K562 (cell line): ENCODE measurements at regions not wholly inside any gene's neighbourhood (a gene's known extent, or its start where the extent isn't known, plus 50 kb on each side); places are given as distances from the start of the nearest gene placed in this dataset.

Source experiments
- ATAC-seq: fragments of 200-7000 bp; cut with Tn5 transposase; 3 replicates; pipeline ENCODE4 v1.9.1; 2020; ENCODE audit warnings: moderate library complexity
- BruUV-seq: library from RNA; stranded (reverse); fragments of 400-500 nt; replicated peaks from 2 replicates; lab custom pipeline; 2021; lab: Mats Ljungman, UMichigan
- CTCF ChIA-PET: fragments of 300-600 bp; formaldehyde crosslinking; extraction: SDS; loops from one replicate; lab custom pipeline; 2021; ENCODE audit warnings: low intra/inter-chr PET ratio; lab: Yijun Ruan, JAX
- POLR2A ChIA-PET: fragments of 300-600, 350-650 bp; sonication (Branson Sonifier 250); formaldehyde crosslinking; extraction: SDS; loops from one replicate; lab custom pipeline; 2021; ENCODE audit warnings: antibody characterized with exemption, inconsistent platforms; lab: Yijun Ruan, JAX
- DNase-seq, 4 experiments: peaks; one replicate each; pipeline versions ENCODE4 v3.0.0 to v3.0.0-alpha.2; 2011 to 2018; ENCODE audit warnings: low spot score in 3 of 4, mixed read lengths in 3 of 4; ENCODE audit errors: extremely low read depth in 1 of 4
- FAIRE-seq: peaks from 2 replicates; lab custom pipeline; 2011; peaks lifted over from hg19 to GRCh38; lab: Jason Lieb, UNC
- H2AFZ ChIP-seq: 2 replicates; pipeline ENCODE4 v1.6.0; 2011; ENCODE audit warnings: low read depth, low read length, control low read depth, inconsistent platforms
- H3K27ac ChIP-seq: fragments of 200-600 bp; 3 replicates; pipeline ENCODE4 v1.8.0; 2011; ENCODE audit warnings: low read depth, mild to moderate bottlenecking, control low read depth, inconsistent platforms, low read length, moderate library complexity, mixed read lengths; ENCODE audit errors: extremely low read depth
- H3K27me3 ChIP-seq, 2 experiments: fragments of 300-600 bp in 1 of 2; 2 replicates in 1 of 2; 3 replicates in 1 of 2; pipeline versions ENCODE4 v1.6.0 to v1.8.0; 2011; ENCODE audit warnings: inconsistent platforms in 2 of 2, low read length in 2 of 2, mild to moderate bottlenecking in 1 of 2, mixed read lengths in 1 of 2, moderate library complexity in 1 of 2; ENCODE audit not compliant: control insufficient read depth in 2 of 2, insufficient read depth in 2 of 2
- H3K36me3 ChIP-seq: fragments of 300-600 bp; 3 replicates; pipeline ENCODE4 v1.8.0; 2011; ENCODE audit warnings: mild to moderate bottlenecking, low read length, inconsistent platforms; ENCODE audit not compliant: control insufficient read depth, insufficient read depth
- H3K4me1 ChIP-seq, 2 experiments: fragments of 200-600 bp in 1 of 2; replicated peaks in 1 of 2; 2 replicates in 1 of 2; 3 replicates in 1 of 2; pipeline versions ENCODE4 v1.5.1 to v1.8.0; 2011; ENCODE audit warnings: inconsistent platforms in 2 of 2, low read length in 2 of 2, mild to moderate bottlenecking in 1 of 2, mixed read lengths in 1 of 2, moderate library complexity in 1 of 2; ENCODE audit not compliant: control insufficient read depth in 2 of 2, insufficient read depth in 2 of 2
- H3K4me2 ChIP-seq: 2 replicates; pipeline ENCODE4 v1.6.1; 2011; ENCODE audit warnings: low read length, control low read depth, inconsistent platforms, mixed read lengths; ENCODE audit not compliant: insufficient read depth
- H3K4me3 ChIP-seq: fragments of 200-600 bp; sonication (generic), shearing (Covaris generic); 2 replicates; pipeline ENCODE4 v1.5.1; 2016; ENCODE audit warnings: control low read depth, inconsistent platforms
- H3K79me2 ChIP-seq: fragments of 200-600 bp; 3 replicates; pipeline ENCODE4 v1.8.0; 2011; ENCODE audit warnings: low read length, inconsistent platforms; ENCODE audit not compliant: control insufficient read depth, insufficient read depth
- H3K9ac ChIP-seq, 2 experiments: 2 replicates each; pipeline versions ENCODE4 v1.6.0 to v1.6.1; 2011; ENCODE audit warnings: low read depth in 2 of 2, low read length in 2 of 2, control low read depth in 1 of 2, inconsistent platforms in 1 of 2, mild to moderate bottlenecking in 1 of 2, mixed read lengths in 1 of 2; ENCODE audit not compliant: insufficient read depth in 1 of 2
- H3K9me1 ChIP-seq: one replicate; pipeline ENCODE4 v1.6.0; 2011; ENCODE audit warnings: inconsistent platforms, mild to moderate bottlenecking, low read length, moderate library complexity; ENCODE audit not compliant: control insufficient read depth, insufficient read depth
- H3K9me3 ChIP-seq: replicated peaks from 2 replicates; pipeline ENCODE4 v1.5.1; 2011; ENCODE audit warnings: low read depth, low read length, inconsistent platforms; ENCODE audit not compliant: control insufficient read depth, insufficient read depth
- H4K20me1 ChIP-seq: replicated peaks from 2 replicates; pipeline ENCODE4 v1.6.1; 2011; ENCODE audit warnings: low read length, inconsistent platforms, mixed read lengths; ENCODE audit not compliant: control insufficient read depth, insufficient read depth
- ARID4B ChIP-seq: sonication (generic); formaldehyde crosslinking; IDR thresholded peaks from 2 replicates; pipeline ENCODE4 v1.8.0; 2022; ENCODE audit warnings: mild to moderate bottlenecking, missing genetic modification reagents
- CAMTA2 ChIP-seq: fragments of 250-450 bp; sonication (Bioruptor Pico); conservative IDR thresholded peaks from 2 replicates; pipeline ENCODE4 v1.5.1; 2022
- SREBF2 ChIP-seq: sonication (generic); formaldehyde crosslinking; IDR thresholded peaks from 2 replicates; pipeline ENCODE4 v1.4.0; 2020; ENCODE audit warnings: mild to moderate bottlenecking, missing genetic modification reagents
- SUPT5H ChIP-seq: fragments of 450-650 bp; IDR thresholded peaks from 2 replicates; pipeline ENCODE4 v1.6.1; 2016
- TFAM ChIP-seq: fragments of 250-450 bp; sonication (Bioruptor Pico); conservative IDR thresholded peaks from 2 replicates; pipeline ENCODE4 v1.5.0; 2021; ENCODE audit warnings: mild to moderate bottlenecking, moderate library complexity
- THRAP3 ChIP-seq: fragments of 450-650 bp; IDR thresholded peaks from 2 replicates; pipeline ENCODE4 v1.6.1; 2016; ENCODE audit warnings: mild to moderate bottlenecking, inconsistent platforms, borderline replicate concordance
- ZNF263 ChIP-seq: sonication (generic); formaldehyde crosslinking; IDR thresholded peaks from 2 replicates; pipeline ENCODE4 v1.8.0; 2022; ENCODE audit warnings: mild to moderate bottlenecking, missing genetic modification reagents, borderline replicate concordance
- ZNF511 ChIP-seq: sonication (generic); formaldehyde crosslinking; IDR thresholded peaks from 2 replicates; pipeline ENCODE4 v1.8.0; 2022; ENCODE audit warnings: mild to moderate bottlenecking, missing genetic modification reagents
- ZNF512 ChIP-seq: IDR thresholded peaks from 2 replicates; pipeline ENCODE4 v1.6.1; 2016; ENCODE audit warnings: missing genetic modification characterization, missing compliant biosample characterization
- WGBS: fragments of 100-300 bp; shearing (Covaris generic); methylation state at CpG from one replicate; pipeline ENCODE4 v1.1.6; 2016; ENCODE audit warnings: low coverage, mixed read lengths; ENCODE audit not compliant: insufficient coverage; ENCODE audit errors: missing lambda C conversion rate; 5-methylcytosine and 5-hydroxymethylcytosine counted together
- in situ Hi-C: fragments of 300-500 bp; cut with MboI; formaldehyde crosslinking; loops from 4 replicates; pipeline ENCODE4 v1.15.0; 2018; ENCODE audit warnings: inconsistent platforms, mixed read lengths
- intact Hi-C: fragments of 100-400 bp; cut with micrococcal nuclease; formaldehyde crosslinking; loops from 2 replicates; pipeline ENCODE4 v1.14.2; 2022
- TF ChIP-seq, protein P1 (sequence below): IDR thresholded peaks from 2 replicates; pipeline ENCODE4 v1.6.1; 2012; ENCODE audit warnings: low read depth, low read length, improper control_type of control experiment, borderline replicate concordance
- TF ChIP-seq, protein P2 (sequence below): fragments of 450-650 bp; IDR thresholded peaks from one replicate; pipeline ENCODE4 v1.6.1; 2018; ENCODE audit warnings: mild to moderate bottlenecking, moderate library complexity; ENCODE audit not compliant: partially characterized antibody

GRCh38 chr5:40025586-40025985, 600.8 kb upstream of the DAB2 start (continued):
- no peak for TF ChIP-seq ARID4B (CRISPR knock-in tag)

DNA sequence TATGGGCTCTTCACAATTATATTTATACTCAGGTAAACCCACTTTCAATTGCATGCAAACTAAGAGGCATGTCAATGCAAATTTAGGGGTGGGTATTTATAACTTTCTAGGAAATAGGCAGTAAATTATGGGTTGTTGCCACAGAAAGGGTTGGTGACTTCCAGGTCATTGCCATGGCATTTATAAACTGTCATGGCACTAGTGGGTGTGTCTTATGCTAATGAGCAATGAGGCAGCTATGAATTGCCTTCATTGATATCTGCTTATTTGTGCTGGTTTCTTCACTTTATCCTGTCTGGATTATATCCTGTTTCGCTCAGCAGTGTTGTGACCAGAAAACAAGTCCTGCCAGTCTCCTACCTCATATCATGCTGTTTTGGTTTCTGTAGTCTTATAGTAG, 597.3 kb upstream of the DAB2 start:
- FAIRE-seq (no peak), ATAC-seq (no peak)
- Histone ChIP-seq H3K9ac (no peak overlapping the region), H3K9me3 (no peaks in the 10 kb centered on the region), H3K36me3 (no peaks in the 10 kb centered on the region), H3K4me3 (no peak overlapping the region), H3K9me1 (no peaks in the 10 kb centered on the region), H2AFZ (no peak overlapping the region), H4K20me1 (no peaks in the 10 kb centered on the region)
- WGBS: 0% methylated on average over 1 of the region's 1 CpG
- in situ Hi-C loops: no loop called here
- CTCF ChIA-PET: no interaction called here
- BruUV-seq: no TSS peak
- TF ChIP-seq ZNF263 (CRISPR knock-in tag) (no peak), ZNF512 (tag) (no peak), SUPT5H (no peak), SREBF2 (CRISPR knock-in tag) (no peak), TFAM (CRISPR knock-in tag) (no peak), ZNF511 (CRISPR knock-in tag) (no peak), THRAP3 (no peak), CAMTA2 (no peak)
- TF ChIP-seq, protein P1, sequence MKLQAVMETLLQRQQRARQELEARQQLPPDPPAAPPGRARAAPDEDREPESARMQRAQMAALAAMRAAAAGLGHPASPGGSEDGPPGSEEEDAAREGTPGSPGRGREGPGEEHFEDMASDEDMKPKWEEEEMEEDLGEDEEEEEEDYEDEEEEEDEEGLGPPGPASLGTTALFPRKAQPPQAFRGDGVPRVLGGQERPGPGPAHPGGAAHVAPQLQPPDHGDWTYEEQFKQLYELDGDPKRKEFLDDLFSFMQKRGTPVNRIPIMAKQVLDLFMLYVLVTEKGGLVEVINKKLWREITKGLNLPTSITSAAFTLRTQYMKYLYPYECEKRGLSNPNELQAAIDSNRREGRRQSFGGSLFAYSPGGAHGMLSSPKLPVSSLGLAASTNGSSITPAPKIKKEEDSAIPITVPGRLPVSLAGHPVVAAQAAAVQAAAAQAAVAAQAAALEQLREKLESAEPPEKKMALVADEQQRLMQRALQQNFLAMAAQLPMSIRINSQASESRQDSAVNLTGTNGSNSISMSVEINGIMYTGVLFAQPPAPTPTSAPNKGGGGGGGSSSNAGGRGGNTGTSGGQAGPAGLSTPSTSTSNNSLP: no peak
- TF ChIP-seq, protein P2, sequence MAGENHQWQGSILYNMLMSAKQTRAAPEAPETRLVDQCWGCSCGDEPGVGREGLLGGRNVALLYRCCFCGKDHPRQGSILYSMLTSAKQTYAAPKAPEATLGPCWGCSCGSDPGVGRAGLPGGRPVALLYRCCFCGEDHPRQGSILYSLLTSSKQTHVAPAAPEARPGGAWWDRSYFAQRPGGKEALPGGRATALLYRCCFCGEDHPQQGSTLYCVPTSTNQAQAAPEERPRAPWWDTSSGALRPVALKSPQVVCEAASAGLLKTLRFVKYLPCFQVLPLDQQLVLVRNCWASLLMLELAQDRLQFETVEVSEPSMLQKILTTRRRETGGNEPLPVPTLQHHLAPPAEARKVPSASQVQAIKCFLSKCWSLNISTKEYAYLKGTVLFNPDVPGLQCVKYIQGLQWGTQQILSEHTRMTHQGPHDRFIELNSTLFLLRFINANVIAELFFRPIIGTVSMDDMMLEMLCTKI: no peak
- TF ChIP-seq, all 486 proteins: peak for 0
- POLR2A ChIA-PET: no interaction called here
- no peaks in the 10 kb centered on the region for H3K79me2 ChIP-seq
- H3K4me1 ChIP-seq: no peaks in the 10 kb centered on the region
- no peak overlapping the region for H3K27ac ChIP-seq
- no peaks in the 10 kb centered on the region for H3K27me3 ChIP-seq
- no peak for DNase-seq
- intact Hi-C loops: no loop called here
- no peak overlapping the region for H3K4me2 ChIP-seq
